Spleen (tissue), 11 donors: ENCODE measurements at regions not wholly inside any gene's neighbourhood (a gene's known extent, or its start where the extent isn't known, plus 50 kb on each side); places are given as distances from the start of the nearest gene placed in this dataset.

ENCODE experiments used
- DNase-seq: peaks from one replicate; pipeline ENCODE4 v3.0.0-alpha.2; 2020
- H3K27ac ChIP-seq, 8 donors: fragments of 200-600 bp; sonication (generic) in 7 of 8; 1 replicate in 4 of 8; 2 replicates in 4 of 8; pipeline versions ENCODE4 v1.5.0 to v1.8.0; 2016 to 2021; ENCODE audit warnings: inconsistent platforms in 4 of 8, mild to moderate bottlenecking in 4 of 8, moderate library complexity in 1 of 8
- H3K27me3 ChIP-seq, 7 donors: fragments of 200-600 bp; sonication (generic) in 6 of 7; replicated peaks in 1 of 7; 1 replicate in 4 of 7; 2 replicates in 3 of 7; pipeline versions ENCODE4 v1.5.0 to v1.8.0; 2016 to 2021; ENCODE audit warnings: inconsistent platforms in 3 of 7, mild to moderate bottlenecking in 1 of 7
- H3K36me3 ChIP-seq, 6 donors: fragments of 200-600 bp; sonication (generic) in 5 of 6; 1 replicate in 4 of 6; 2 replicates in 2 of 6; pipeline versions ENCODE4 v1.5.0 to v1.8.0; 2016 to 2021; ENCODE audit warnings: inconsistent platforms in 2 of 6
- H3K4me1 ChIP-seq, 6 donors: fragments of 200-600 bp; sonication (generic) in 5 of 6; 1 replicate in 3 of 6; 2 replicates in 3 of 6; pipeline versions ENCODE4 v1.5.0 to v1.8.0; 2016 to 2021; ENCODE audit warnings: inconsistent platforms in 3 of 6
- H3K4me3 ChIP-seq, 8 donors: fragments of 200-600 bp; sonication (generic) in 7 of 8; 1 replicate in 4 of 8; 2 replicates in 4 of 8; pipeline versions ENCODE4 v1.5.0 to v1.8.0; 2016 to 2021; ENCODE audit warnings: inconsistent platforms in 4 of 8, mild to moderate bottlenecking in 4 of 8, moderate library complexity in 2 of 8
- H3K9me3 ChIP-seq, 8 donors: fragments of 200-600 bp; sonication (generic) in 7 of 8; 1 replicate in 4 of 8; 2 replicates in 4 of 8; pipeline versions ENCODE4 v1.5.0 to v1.8.0; 2016 to 2021; ENCODE audit warnings: inconsistent platforms in 4 of 8
- CTCF ChIP-seq, 11 experiments: fragments of 200-600 bp in 7 of 11; fragments of 450-650 bp in 4 of 11; sonication (generic) in 4 of 11; IDR thresholded peaks in 8 of 11; conservative IDR thresholded peaks in 3 of 11; 1 replicate in 7 of 11; 2 replicates in 4 of 11; pipeline versions ENCODE4 v1.4.0 to v1.8.0; 2016 to 2021; ENCODE audit warnings: antibody characterized with exemption in 11 of 11, inconsistent platforms in 4 of 11, mild to moderate bottlenecking in 1 of 11
- POLR2A ChIP-seq, 3 donors: fragments of 450-650 bp; IDR thresholded peaks; one replicate each; pipeline ENCODE4 v1.5.1; 2017; ENCODE audit warnings: antibody characterized with exemption in 3 of 3, mild to moderate bottlenecking in 1 of 3
- POLR2AphosphoS5 ChIP-seq, 3 donors: sonication (generic); formaldehyde crosslinking; IDR thresholded peaks; one replicate each; pipeline ENCODE4 v1.5.1; 2017; ENCODE audit warnings: antibody characterized with exemption in 3 of 3
- WGBS, 5 donors: extraction: QIAGEN DNeasy Blood & Tissue Kit in 3 of 5; methylation state at CpG; one replicate each; pipeline versions ENCODE4 v1.1.5 to v1.1.7; 2013 to 2018; 5-methylcytosine and 5-hydroxymethylcytosine counted together
- intact Hi-C: fragments of 100-400 bp; cut with DNase I; formaldehyde crosslinking; loops from one replicate; pipeline ENCODE4 v1.15.0; 2023; ENCODE audit warnings: low total_unique reads
- donor health status: healthy with polysubstance abuse.
- donor health status: DM: no; HTN: no; CAD: no; lungs with moderate emphysema.
- donor health status: DM: no; HTN: no; CAD: no.
- donor health status: Bipolar disorder and iron deficiency.
- donor health status: healthy.
- donor health status: DM: no; HTN: no; CAD: no.
- donor health status: DM: yes; HTN: yes; CAD: no.

- no peaks in the 10 kb centered on the region for H3K36me3 ChIP-seq
- no peak for DNase-seq
- H3K4me1 ChIP-seq, result no peaks in the 10 kb centered on the region
- TF ChIP-seq POLR2AphosphoS5 (IDR thresholded peaks at IDR 0.05) (no peak), CTCF (IDR thresholded peaks at IDR 0.05 in 8 of 11, conservative IDR thresholded peaks at IDR 0.05 in 3 of 11) (no peak), POLR2A (IDR thresholded peaks at IDR 0.05) (no peak)
- H3K9me3 ChIP-seq, result no peaks in the 10 kb centered on the region
- H3K27me3 ChIP-seq, result no peaks in the 10 kb centered on the region
- no peak overlapping the region for H3K27ac ChIP-seq
- WGBS, 5 donors, result 55 to 74% (median 65%) methylated on average over 5 of the region's 5 CpGs
- H3K4me3 ChIP-seq, result no peak overlapping the region
- intact Hi-C loops, result no loop called here
Measured at GRCh38 chrX:46257451-46257879, 287.8 kb downstream of the ZNF674 start.

DNA sequence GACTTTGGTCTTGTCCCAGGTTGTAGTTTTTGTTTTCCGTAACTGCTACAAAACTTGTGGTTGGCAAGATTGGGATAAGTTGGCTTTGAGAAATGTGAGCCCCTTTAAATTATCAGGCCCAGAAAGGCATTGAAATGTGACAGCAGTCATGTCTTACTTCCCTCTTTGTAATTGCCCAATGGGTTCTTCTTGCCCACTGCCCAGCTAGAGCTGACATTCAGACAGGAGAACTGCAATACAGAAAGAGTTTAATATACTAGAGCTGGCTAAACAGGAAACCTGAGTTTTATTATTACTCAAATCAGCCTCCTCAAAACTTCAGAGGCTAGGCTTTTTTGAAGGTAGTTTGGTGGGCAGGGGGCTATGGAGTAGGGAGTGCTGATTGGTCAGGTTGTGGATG is 288.3 kb downstream of the ZNF674 start:
- Histone ChIP-seq H3K4me3 (no peak overlapping the region), H3K27ac (no peak overlapping the region), H3K36me3 (no peaks in the 10 kb centered on the region), H3K9me3 (no peaks in the 10 kb centered on the region), H3K4me1 (no peaks in the 10 kb centered on the region), H3K27me3 (no peaks in the 10 kb centered on the region)
- DNase-seq, result no peak
- WGBS, 5 donors, result 63 to 95% (median 89%) methylated on average over 1 of the region's 1 CpG
- no peak for TF ChIP-seq POLR2A (IDR thresholded peaks at IDR 0.05)
- no peak for TF ChIP-seq POLR2AphosphoS5 (IDR thresholded peaks at IDR 0.05)
- no peak for TF ChIP-seq CTCF (IDR thresholded peaks at IDR 0.05 in 8 of 11, conservative IDR thresholded peaks at IDR 0.05 in 3 of 11)
- intact Hi-C loops, result no loop called here

GRCh38 chrX:46255046-46255445 is 290.2 kb downstream of the ZNF674 start:
- H3K36me3 ChIP-seq, result no peaks in the 10 kb centered on the region
- 37 to 75% (median 63%) methylated on average over 1 of the region's 1 CpG for WGBS, 5 donors
- no peaks in the 10 kb centered on the region for H3K9me3 ChIP-seq
- no peak overlapping the region for H3K27ac ChIP-seq
- H3K27me3 ChIP-seq, result no peaks in the 10 kb centered on the region
- no peaks in the 10 kb centered on the region for H3K4me1 ChIP-seq
- H3K4me3 ChIP-seq, result no peak overlapping the region
- no peak for DNase-seq
- intact Hi-C loops, result no loop called here
- TF ChIP-seq POLR2AphosphoS5 (IDR thresholded peaks at IDR 0.05) (no peak), POLR2A (IDR thresholded peaks at IDR 0.05) (no peak)

DNA sequence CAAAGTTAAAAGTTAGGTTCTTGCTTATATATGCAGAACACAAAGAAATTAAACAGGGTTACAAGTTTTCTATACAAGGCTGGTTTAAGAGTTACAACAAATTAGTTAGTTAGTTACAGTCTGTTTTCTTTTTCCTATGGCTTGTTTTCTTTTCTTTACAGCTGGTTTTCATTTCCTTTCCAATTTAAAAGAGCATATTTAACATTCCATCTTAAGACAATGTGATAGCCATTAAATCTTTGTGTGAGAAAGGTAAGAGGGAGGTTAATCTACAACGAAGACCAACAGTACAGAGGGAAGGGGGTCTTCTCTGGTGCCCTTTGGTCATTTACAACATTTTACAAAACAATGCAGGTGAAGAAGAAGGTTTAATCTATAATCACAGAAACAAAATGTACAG is 290.6 kb downstream of the ZNF674 start:
- 29 to 48% (median 29%) methylated on average over 1 of the region's 1 CpG for WGBS, 5 donors
- Histone ChIP-seq H3K27me3 (no peaks in the 10 kb centered on the region), H3K27ac (no peak overlapping the region), H3K9me3 (no peaks in the 10 kb centered on the region), H3K4me3 (no peak overlapping the region), H3K4me1 (no peaks in the 10 kb centered on the region), H3K36me3 (no peaks in the 10 kb centered on the region)
- intact Hi-C loops, result no loop called here
- TF ChIP-seq CTCF (IDR thresholded peaks at IDR 0.05 in 8 of 11, conservative IDR thresholded peaks at IDR 0.05 in 3 of 11), result no peak
- no peak for TF ChIP-seq POLR2A (IDR thresholded peaks at IDR 0.05)
- TF ChIP-seq POLR2AphosphoS5 (IDR thresholded peaks at IDR 0.05), result no peak
- no peak for DNase-seq

GRCh38 chrX:46251755-46252154 is 293.5 kb downstream of the ZNF674 start:
- H3K4me3 ChIP-seq, result no peak overlapping the region
- H3K4me1 ChIP-seq, result no peaks in the 10 kb centered on the region
- 44 to 86% (median 69%) methylated on average over 2 to 3 of the region's 3 CpGs for WGBS, 5 donors
- DNase-seq, result no peak
- H3K27ac ChIP-seq, result no peak overlapping the region
- intact Hi-C loops, result no loop called here
- no peak for TF ChIP-seq CTCF (IDR thresholded peaks at IDR 0.05 in 8 of 11, conservative IDR thresholded peaks at IDR 0.05 in 3 of 11)
- TF ChIP-seq POLR2A (IDR thresholded peaks at IDR 0.05), result no peak
- no peak for TF ChIP-seq POLR2AphosphoS5 (IDR thresholded peaks at IDR 0.05)
- no peaks in the 10 kb centered on the region for H3K9me3 ChIP-seq
- no peaks in the 10 kb centered on the region for H3K36me3 ChIP-seq
- peaks cover 0 to 7% (median 0%) of the 10 kb centered on the region in 7 donors for H3K27me3 ChIP-seq
